DND-41 (cell line): ENCODE measurements at regions not wholly inside any gene's neighbourhood (a gene's known extent, or its start where the extent isn't known, plus 50 kb on each side); places are given as distances from the start of the nearest gene placed in this dataset.

Experiments
- ATAC-seq: fragments of 200-7000 bp; cut with Tn5 transposase; 3 replicates; pipeline ENCODE4 v1.9.1; 2021; ENCODE audit warnings: low read depth; ENCODE audit not compliant: insufficient read depth
- DNase-seq: peaks from one replicate; pipeline ENCODE4 v3.0.0-alpha.2; 2020
- H2AFZ ChIP-seq: 2 replicates; pipeline ENCODE4 v1.6.0; 2012; ENCODE audit warnings: low read depth, low read length
- H3K27ac ChIP-seq: 2 replicates; pipeline ENCODE4 v1.5.1; 2012; ENCODE audit warnings: low read length, inconsistent platforms
- H3K27me3 ChIP-seq: fragments of 200-600 bp; sonication (generic); 2 replicates; pipeline ENCODE4 v1.6.0; 2012; ENCODE audit warnings: low read length, mild to moderate bottlenecking, inconsistent platforms; ENCODE audit not compliant: insufficient read depth, poor library complexity
- H3K36me3 ChIP-seq: 2 replicates; pipeline ENCODE4 v1.5.1; 2012; ENCODE audit warnings: low read length, inconsistent platforms; ENCODE audit not compliant: insufficient read depth
- H3K4me1 ChIP-seq: 2 replicates; pipeline ENCODE4 v1.5.1; 2012; ENCODE audit warnings: mild to moderate bottlenecking, low read length; ENCODE audit not compliant: insufficient read depth
- H3K4me2 ChIP-seq: 2 replicates; pipeline ENCODE4 v1.6.0; 2012; ENCODE audit warnings: mild to moderate bottlenecking, moderate library complexity, low read length, inconsistent platforms; ENCODE audit not compliant: insufficient read depth
- H3K4me3 ChIP-seq, 2 experiments: fragments of 200-600 bp in 1 of 2; shearing (Covaris generic) in 1 of 2; 2 replicates each; pipeline ENCODE4 v1.5.1; 2012 to 2016; ENCODE audit warnings: inconsistent platforms in 2 of 2, low read length in 2 of 2, mild to moderate bottlenecking in 2 of 2, low read depth in 1 of 2, moderate library complexity in 1 of 2
- H3K79me2 ChIP-seq: 2 replicates; pipeline ENCODE4 v1.6.0; 2012; ENCODE audit warnings: low read length, inconsistent platforms; ENCODE audit not compliant: insufficient read depth
- H3K9ac ChIP-seq: 2 replicates; pipeline ENCODE4 v1.6.0; 2012; ENCODE audit warnings: low read depth, mild to moderate bottlenecking, inconsistent platforms, low read length, moderate library complexity
- H3K9me3 ChIP-seq: 2 replicates; pipeline ENCODE4 v1.5.1; 2012; ENCODE audit warnings: low read length, moderate library complexity, mild to moderate bottlenecking, inconsistent platforms; ENCODE audit not compliant: insufficient read depth, severe bottlenecking
- H4K20me1 ChIP-seq: 2 replicates; pipeline ENCODE4 v1.6.0; 2012; ENCODE audit warnings: low read length; ENCODE audit not compliant: insufficient read depth
- EZH2 ChIP-seq: IDR thresholded peaks from 3 replicates; pipeline ENCODE4 v1.6.1; 2012; ENCODE audit warnings: borderline replicate concordance, low read depth, mild to moderate bottlenecking, moderate library complexity, low read length, inconsistent platforms; ENCODE audit not compliant: severe bottlenecking
- TF ChIP-seq, protein P1 (sequence below): IDR thresholded peaks from 2 replicates; pipeline ENCODE4 v1.5.1; 2012; ENCODE audit warnings: borderline replicate concordance, low read length, moderate library complexity, mild to moderate bottlenecking; ENCODE audit not compliant: poor library complexity, severe bottlenecking; ENCODE audit errors: extremely low read depth

DNA sequence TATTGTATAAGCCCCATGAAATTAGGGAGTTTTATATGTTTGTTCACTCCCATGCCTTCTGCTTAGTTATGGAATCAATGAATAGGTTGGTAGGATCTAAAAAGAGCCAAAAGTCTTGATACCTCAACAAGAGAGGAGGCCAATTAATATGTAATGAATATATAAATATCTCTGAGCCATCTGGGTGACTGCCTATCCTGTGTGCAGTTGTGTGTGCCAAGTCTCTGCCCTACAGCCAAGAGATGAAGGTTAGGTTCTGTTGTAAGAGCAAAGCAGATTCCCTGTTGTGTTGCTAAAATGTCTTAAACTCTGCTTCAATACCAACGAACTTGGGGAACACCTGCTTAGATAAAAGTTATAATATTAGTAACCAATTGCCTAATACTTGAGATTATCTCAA is 61.8 kb upstream of the GORAB start:
- H4K20me1 ChIP-seq, result no peaks in the 10 kb centered on the region
- H3K4me3 ChIP-seq, result no peak overlapping the region
- no peak overlapping the region for H2AFZ ChIP-seq
- no peak for ATAC-seq
- H3K27ac ChIP-seq, result no peak overlapping the region
- no peaks in the 10 kb centered on the region for H3K9me3 ChIP-seq
- no peaks in the 10 kb centered on the region for H3K27me3 ChIP-seq
- no peak for TF ChIP-seq EZH2
- TF ChIP-seq, protein P1, sequence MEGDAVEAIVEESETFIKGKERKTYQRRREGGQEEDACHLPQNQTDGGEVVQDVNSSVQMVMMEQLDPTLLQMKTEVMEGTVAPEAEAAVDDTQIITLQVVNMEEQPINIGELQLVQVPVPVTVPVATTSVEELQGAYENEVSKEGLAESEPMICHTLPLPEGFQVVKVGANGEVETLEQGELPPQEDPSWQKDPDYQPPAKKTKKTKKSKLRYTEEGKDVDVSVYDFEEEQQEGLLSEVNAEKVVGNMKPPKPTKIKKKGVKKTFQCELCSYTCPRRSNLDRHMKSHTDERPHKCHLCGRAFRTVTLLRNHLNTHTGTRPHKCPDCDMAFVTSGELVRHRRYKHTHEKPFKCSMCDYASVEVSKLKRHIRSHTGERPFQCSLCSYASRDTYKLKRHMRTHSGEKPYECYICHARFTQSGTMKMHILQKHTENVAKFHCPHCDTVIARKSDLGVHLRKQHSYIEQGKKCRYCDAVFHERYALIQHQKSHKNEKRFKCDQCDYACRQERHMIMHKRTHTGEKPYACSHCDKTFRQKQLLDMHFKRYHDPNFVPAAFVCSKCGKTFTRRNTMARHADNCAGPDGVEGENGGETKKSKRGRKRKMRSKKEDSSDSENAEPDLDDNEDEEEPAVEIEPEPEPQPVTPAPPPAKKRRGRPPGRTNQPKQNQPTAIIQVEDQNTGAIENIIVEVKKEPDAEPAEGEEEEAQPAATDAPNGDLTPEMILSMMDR, result no peak
- no peaks in the 10 kb centered on the region for H3K4me1 ChIP-seq
- no peak overlapping the region for H3K9ac ChIP-seq
- no peaks in the 10 kb centered on the region for H3K36me3 ChIP-seq
- DNase-seq, result no peak
- no peaks in the 10 kb centered on the region for H3K79me2 ChIP-seq
- H3K4me2 ChIP-seq, result no peak overlapping the region

DNA sequence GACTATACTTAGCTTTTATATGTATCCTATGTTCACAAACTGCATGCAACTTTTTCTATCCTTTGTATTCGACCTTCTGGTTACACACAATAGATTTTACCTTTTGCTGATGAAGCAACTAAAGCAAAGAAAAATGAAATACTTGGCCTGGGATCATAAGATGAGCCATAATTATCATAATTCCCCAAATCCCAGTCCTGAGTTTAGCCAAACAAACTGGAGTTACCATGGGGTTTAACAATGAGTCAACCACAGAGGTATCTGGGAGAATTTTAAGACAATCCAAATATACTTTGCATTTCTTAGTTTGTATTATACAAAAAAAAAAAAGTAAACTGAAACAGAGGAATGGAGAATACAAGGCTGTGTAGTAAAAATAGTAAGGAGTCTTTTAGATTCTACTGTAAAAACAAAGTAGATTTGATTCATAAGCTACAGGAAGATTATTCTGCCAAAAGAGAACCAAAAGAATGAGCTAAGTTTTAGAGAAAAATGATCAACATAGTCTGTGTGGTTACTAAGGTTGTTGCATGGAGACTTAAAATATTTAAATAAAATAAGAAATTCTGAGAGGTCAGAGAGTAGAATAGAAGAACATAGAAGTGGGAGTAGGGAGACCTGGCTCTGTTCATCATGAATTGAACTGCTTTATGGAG is 60.4 kb upstream of the GORAB start:
- H3K4me2 ChIP-seq, result no peak overlapping the region
- H3K27ac ChIP-seq, result no peak overlapping the region
- no peak for ATAC-seq
- no peak overlapping the region for H3K4me3 ChIP-seq
- no peaks in the 10 kb centered on the region for H3K36me3 ChIP-seq
- no peak for DNase-seq
- no peak overlapping the region for H2AFZ ChIP-seq
- no peaks in the 10 kb centered on the region for H4K20me1 ChIP-seq
- no peaks in the 10 kb centered on the region for H3K79me2 ChIP-seq
- H3K9ac ChIP-seq, result no peak overlapping the region
- no peak for TF ChIP-seq EZH2
- TF ChIP-seq, protein P1, result no peak
- no peaks in the 10 kb centered on the region for H3K4me1 ChIP-seq
- no peaks in the 10 kb centered on the region for H3K9me3 ChIP-seq
- H3K27me3 ChIP-seq, result no peaks in the 10 kb centered on the region

DNA sequence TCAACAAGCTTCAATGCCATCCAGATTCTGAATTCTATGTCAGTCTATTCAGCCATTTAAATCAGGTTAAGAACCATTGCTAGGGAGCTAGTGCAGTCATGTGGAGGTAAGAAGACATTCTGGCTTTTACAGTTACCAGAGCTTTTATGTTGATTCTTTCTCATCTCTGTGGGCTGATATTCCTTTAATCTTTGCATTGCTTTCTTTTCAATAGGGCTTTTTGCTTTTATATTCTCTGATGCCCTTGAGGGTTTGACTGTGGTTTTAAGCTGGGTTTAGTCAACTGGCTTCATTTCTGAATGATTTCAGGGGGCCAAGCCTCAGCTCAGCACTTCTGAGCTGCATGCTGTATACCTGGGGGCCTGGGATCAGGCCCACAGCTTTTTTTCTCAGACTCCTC is 51.0 kb upstream of the GORAB start:
- TF ChIP-seq, protein P1, result no peak
- no peak for TF ChIP-seq EZH2
- H3K79me2 ChIP-seq, result no peaks in the 10 kb centered on the region
- H3K9ac ChIP-seq, result no peak overlapping the region
- no peaks in the 10 kb centered on the region for H3K9me3 ChIP-seq
- H3K27me3 ChIP-seq, result no peaks in the 10 kb centered on the region
- DNase-seq, result peak; percentile 52
- 0 out of 2 replicates have a peak overlapping the region, but pooled peaks have one; percentile 3 for H2AFZ ChIP-seq
- H3K27ac ChIP-seq, result peak overlapping the region; percentile 45
- peaks cover 12% of the 10 kb centered on the region for H3K4me1 ChIP-seq
- H4K20me1 ChIP-seq, result no peaks in the 10 kb centered on the region
- ATAC-seq, result peak; percentile 90
- no peak overlapping the region for H3K4me3 ChIP-seq
- H3K4me2 ChIP-seq, result no peak overlapping the region
- no peaks in the 10 kb centered on the region for H3K36me3 ChIP-seq
